ENCODE measurements at regions not wholly inside any gene's neighbourhood (a gene's known extent, or its start where the extent isn't known, plus 50 kb on each side); places are given as distances from the start of the nearest gene placed in this dataset.

GRCh38 chr9:22274477-22274876, 172.1 kb upstream of the DMRTA1 start:
- TF ChIP-seq CTCF (IDR thresholded peaks at IDR 0.05; ENCODE audit: low read depth, low read length): no peak
- no peak overlapping the region for H3K4me3 ChIP-seq (ENCODE audit: low read depth, low read length)
- in situ Hi-C loops (cut with HindIII; ENCODE audit: low sequenced_read_pairs): no loop called here
- no peak for DNase-seq (ENCODE audit: low read depth, low spot score)

- in situ Hi-C loops (cut with HindIII; ENCODE audit: low sequenced_read_pairs): no loop called here
Measured at GRCh38 chr9:22278426-22278825, 168.2 kb upstream of the DMRTA1 start.

GRCh38 chr9:22279636-22280035, 167.0 kb upstream of the DMRTA1 start:
- TF ChIP-seq CTCF (IDR thresholded peaks at IDR 0.05; ENCODE audit: low read depth, low read length): no peak
- no peak overlapping the region for H3K4me3 ChIP-seq (ENCODE audit: low read depth, low read length)
- in situ Hi-C loops (cut with HindIII; ENCODE audit: low sequenced_read_pairs): no loop called here
- DNase-seq (ENCODE audit: low read depth, low spot score): no peak

More at GRCh38 chr9:22278426-22278825, 168.2 kb upstream of the DMRTA1 start:
- no peak overlapping the region for H3K4me3 ChIP-seq (ENCODE audit: low read depth, low read length)
- TF ChIP-seq CTCF (IDR thresholded peaks at IDR 0.05; ENCODE audit: low read depth, low read length): no peak
- no peak for DNase-seq (ENCODE audit: low read depth, low spot score)

GRCh38 chr9:22285066-22285465, 161.6 kb upstream of the DMRTA1 start:
- no peak for DNase-seq (ENCODE audit: low read depth, low spot score)
- H3K4me3 ChIP-seq (ENCODE audit: low read depth, low read length): no peak overlapping the region
- in situ Hi-C loops (cut with HindIII; ENCODE audit: low sequenced_read_pairs): no loop called here
- no peak for TF ChIP-seq CTCF (IDR thresholded peaks at IDR 0.05; ENCODE audit: low read depth, low read length)

- in situ Hi-C loops (cut with HindIII; ENCODE audit: low sequenced_read_pairs): no loop called here
- H3K4me3 ChIP-seq (ENCODE audit: low read depth, low read length): no peak overlapping the region
- no peak for DNase-seq (ENCODE audit: low read depth, low spot score)
- TF ChIP-seq CTCF (IDR thresholded peaks at IDR 0.05; ENCODE audit: low read depth, low read length): no peak
Measured at GRCh38 chr9:22286661-22287060, 160.0 kb upstream of the DMRTA1 start.

GRCh38 chr9:22288661-22289060, 158.0 kb upstream of the DMRTA1 start:
- DNase-seq (ENCODE audit: low read depth, low spot score): no peak
- in situ Hi-C loops (cut with HindIII; ENCODE audit: low sequenced_read_pairs): no loop called here
- TF ChIP-seq CTCF (IDR thresholded peaks at IDR 0.05; ENCODE audit: low read depth, low read length): no peak
- H3K4me3 ChIP-seq (ENCODE audit: low read depth, low read length): no peak overlapping the region
